Type B pancreatic cell (in vitro differentiated cells): ENCODE measurements at regions not wholly inside any gene's neighbourhood (a gene's known extent, or its start where the extent isn't known, plus 50 kb on each side); places are given as distances from the start of the nearest gene placed in this dataset.

ENCODE experiments used
- DNase-seq: peaks from one replicate; pipeline ENCODE4 v3.0.0; 2021; ENCODE audit warnings: mixed read lengths; ENCODE audit not compliant: unreplicated experiment; ENCODE audit errors: extremely low spot score
- H3K27ac Mint-ChIP-seq: 2 replicates; pipeline ENCODE4 v1.8.0; 2021; ENCODE audit warnings: mild to moderate bottlenecking, mixed read lengths
- H3K27me3 Mint-ChIP-seq: 2 replicates; pipeline ENCODE4 v1.8.0; 2021; ENCODE audit warnings: mixed read lengths
- H3K36me3 Mint-ChIP-seq: 2 replicates; pipeline ENCODE4 v1.8.0; 2021; ENCODE audit warnings: mixed read lengths
- H3K4me1 Mint-ChIP-seq: one replicate; pipeline ENCODE4 v1.8.0; 2021; ENCODE audit warnings: mixed read lengths; ENCODE audit not compliant: unreplicated experiment
- H3K4me3 Mint-ChIP-seq: 2 replicates; pipeline ENCODE4 v1.8.0; 2021; ENCODE audit warnings: mild to moderate bottlenecking, mixed read lengths
- H3K9me3 Mint-ChIP-seq: 2 replicates; pipeline ENCODE4 v1.8.0; 2021; ENCODE audit warnings: mixed read lengths
- CTCF ChIP-seq: fragments of 200-600 bp; sonication (generic); conservative IDR thresholded peaks from 2 replicates; pipeline ENCODE4 v1.5.0; 2021; ENCODE audit warnings: antibody characterized with exemption, mild to moderate bottlenecking

DNA sequence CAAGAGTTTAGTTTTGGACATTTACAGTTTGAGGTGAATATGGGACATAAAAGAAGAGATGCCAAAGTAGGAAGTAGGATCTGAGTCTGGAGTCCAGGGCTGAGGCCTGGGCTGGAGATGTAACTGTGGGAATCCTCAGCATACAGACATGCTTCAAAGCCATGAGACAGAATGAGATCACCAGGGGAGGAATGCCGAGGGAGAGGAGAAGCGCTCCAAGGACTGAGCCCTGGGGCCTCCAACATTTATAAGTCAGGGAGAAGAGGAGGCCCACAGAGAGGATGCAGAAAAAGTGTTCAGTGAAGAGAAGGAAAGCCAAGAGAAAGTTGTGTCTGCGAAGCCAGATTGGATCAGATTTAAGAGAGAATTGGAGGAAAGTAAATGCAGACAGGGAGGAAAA lies 277.5 kb upstream of the MYOCD start:
- no peak for DNase-seq
- Mint-ChIP-seq H3K36me3 (no peaks in the 10 kb centered on the region), H3K4me1 (peaks cover 11% of the 10 kb centered on the region), H3K27ac (no peak overlapping the region), H3K9me3 (no peaks in the 10 kb centered on the region), H3K4me3 (no peak overlapping the region), H3K27me3 (no peaks in the 10 kb centered on the region)
- TF ChIP-seq CTCF, result no peak

- TF ChIP-seq CTCF, result no peak
- peaks cover 18% of the 10 kb centered on the region for H3K4me1 Mint-ChIP-seq
- H3K36me3 Mint-ChIP-seq, result no peaks in the 10 kb centered on the region
- no peak for DNase-seq
- no peak overlapping the region for H3K27ac Mint-ChIP-seq
- no peaks in the 10 kb centered on the region for H3K27me3 Mint-ChIP-seq
- H3K9me3 Mint-ChIP-seq, result no peaks in the 10 kb centered on the region
- H3K4me3 Mint-ChIP-seq, result no peak overlapping the region
Observed at GRCh38 chr17:12389421-12389820, 276.3 kb upstream of the MYOCD start.

GRCh38 chr17:12390631-12391030 lies 275.1 kb upstream of the MYOCD start:
- Mint-ChIP-seq H3K27ac (no peak overlapping the region), H3K36me3 (no peaks in the 10 kb centered on the region), H3K27me3 (no peaks in the 10 kb centered on the region), H3K4me1 (peaks cover 16% of the 10 kb centered on the region), H3K9me3 (peaks cover 5% of the 10 kb centered on the region), H3K4me3 (no peak overlapping the region)
- TF ChIP-seq CTCF, result no peak
- DNase-seq, result no peak

DNA sequence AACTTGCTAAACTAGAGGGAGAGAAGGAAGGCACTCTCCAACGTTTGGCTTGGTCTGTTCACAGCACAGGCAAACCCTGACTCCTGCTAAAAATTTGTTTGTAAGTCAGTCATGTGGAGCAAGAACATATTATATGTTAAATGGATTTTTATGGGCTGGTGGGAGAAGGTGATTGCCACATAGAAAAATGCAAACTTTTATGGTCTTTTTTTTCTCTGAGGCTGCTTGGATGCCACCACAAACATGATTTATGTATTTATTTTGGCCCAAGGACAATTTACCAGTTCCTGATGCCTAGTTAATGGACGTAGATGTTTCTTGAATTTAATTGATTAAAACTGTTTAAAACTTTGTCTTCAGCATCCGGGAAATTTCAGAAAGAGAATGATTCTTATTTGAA lies 274.2 kb upstream of the MYOCD start:
- Mint-ChIP-seq H3K4me3 (no peak overlapping the region), H3K4me1 (peaks cover 7% of the 10 kb centered on the region), H3K27me3 (no peaks in the 10 kb centered on the region), H3K27ac (no peak overlapping the region), H3K36me3 (no peaks in the 10 kb centered on the region), H3K9me3 (peaks cover 5% of the 10 kb centered on the region)
- TF ChIP-seq CTCF, result no peak
- no peak for DNase-seq

DNA sequence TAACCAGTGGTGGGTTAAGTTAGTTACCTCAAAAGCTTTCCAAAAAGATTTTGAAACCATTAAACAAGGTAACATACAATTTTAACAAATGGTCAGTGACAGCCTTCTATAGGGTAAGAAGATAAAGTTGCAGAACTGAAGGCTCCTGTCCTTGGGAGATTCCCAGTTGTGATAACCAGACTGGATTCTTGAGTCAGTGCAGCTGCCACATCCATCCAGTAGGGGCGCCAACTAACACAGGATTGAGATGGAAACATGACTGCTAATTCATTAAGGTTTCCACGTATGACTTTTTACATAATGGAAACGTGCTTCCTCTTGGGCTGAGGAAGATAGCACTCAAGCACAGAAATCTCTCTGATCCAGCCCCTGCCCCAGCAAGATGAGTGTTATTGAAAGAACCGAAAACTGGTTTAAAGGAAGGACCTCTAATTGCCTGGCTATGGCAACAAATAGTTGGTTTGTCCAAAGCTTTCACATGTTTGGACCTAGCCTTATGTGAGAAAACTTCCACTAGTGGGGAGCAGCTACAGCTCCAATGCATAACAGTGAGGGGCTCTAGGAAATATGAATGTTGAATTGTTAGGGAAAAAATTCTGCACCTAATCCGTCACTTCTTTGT lies 269.8 kb upstream of the MYOCD start:
- H3K4me3 Mint-ChIP-seq, result no peak overlapping the region
- peaks cover 20% of the 10 kb centered on the region for H3K4me1 Mint-ChIP-seq
- no peak for DNase-seq
- H3K9me3 Mint-ChIP-seq, result peaks cover 5% of the 10 kb centered on the region
- H3K27ac Mint-ChIP-seq, result no peak overlapping the region
- H3K27me3 Mint-ChIP-seq, result no peaks in the 10 kb centered on the region
- TF ChIP-seq CTCF, result peak; percentile 73
- no peaks in the 10 kb centered on the region for H3K36me3 Mint-ChIP-seq
